Suprapubic skin (tissue), 3 donors: ENCODE measurements at regions not wholly inside any gene's neighbourhood (a gene's known extent, or its start where the extent isn't known, plus 50 kb on each side); places are given as distances from the start of the nearest gene placed in this dataset.

Experiments
- EP300 ChIP-seq: sonication (generic); formaldehyde crosslinking; IDR thresholded peaks from one replicate; pipeline ENCODE4 v1.6.1; 2017; ENCODE audit warnings: antibody characterized with exemption
- POLR2A ChIP-seq, 2 donors: fragments of 450-650 bp; IDR thresholded peaks; one replicate each; pipeline ENCODE4 v1.6.1; 2017; ENCODE audit warnings: antibody characterized with exemption in 2 of 2, mild to moderate bottlenecking in 2 of 2, moderate library complexity in 2 of 2
- TF ChIP-seq, protein P1 (sequence below), 2 donors: fragments of 200-600 bp in 1 of 2; fragments of 450-650 bp in 1 of 2; sonication (generic) in 1 of 2; IDR thresholded peaks; one replicate each; pipeline ENCODE4 v1.5.1; 2016 to 2019; ENCODE audit warnings: antibody characterized with exemption in 2 of 2, mild to moderate bottlenecking in 1 of 2, moderate library complexity in 1 of 2

DNA sequence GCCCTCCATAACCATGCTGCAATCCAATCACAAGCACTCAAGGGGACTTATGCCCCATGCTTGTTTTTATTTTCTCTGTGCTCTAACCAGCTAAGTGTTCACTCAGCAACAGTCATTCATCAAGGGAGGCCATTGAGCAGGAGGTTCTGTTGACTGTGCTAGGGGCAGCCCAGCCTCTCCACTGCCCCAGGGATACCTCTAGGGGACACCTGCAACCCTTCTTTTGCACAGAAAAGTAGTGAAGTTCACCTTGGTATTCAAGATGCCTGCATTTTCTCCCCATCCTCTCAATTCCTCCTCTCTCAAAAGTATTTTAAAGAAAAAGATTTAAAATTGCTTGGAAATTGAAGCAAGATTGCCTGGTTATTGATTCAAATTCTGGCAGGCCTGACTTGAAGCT lies 124.7 kb upstream of the GNAO1 start:
- no peak for TF ChIP-seq POLR2A (IDR thresholded peaks at IDR 0.05)
- TF ChIP-seq, protein P1, sequence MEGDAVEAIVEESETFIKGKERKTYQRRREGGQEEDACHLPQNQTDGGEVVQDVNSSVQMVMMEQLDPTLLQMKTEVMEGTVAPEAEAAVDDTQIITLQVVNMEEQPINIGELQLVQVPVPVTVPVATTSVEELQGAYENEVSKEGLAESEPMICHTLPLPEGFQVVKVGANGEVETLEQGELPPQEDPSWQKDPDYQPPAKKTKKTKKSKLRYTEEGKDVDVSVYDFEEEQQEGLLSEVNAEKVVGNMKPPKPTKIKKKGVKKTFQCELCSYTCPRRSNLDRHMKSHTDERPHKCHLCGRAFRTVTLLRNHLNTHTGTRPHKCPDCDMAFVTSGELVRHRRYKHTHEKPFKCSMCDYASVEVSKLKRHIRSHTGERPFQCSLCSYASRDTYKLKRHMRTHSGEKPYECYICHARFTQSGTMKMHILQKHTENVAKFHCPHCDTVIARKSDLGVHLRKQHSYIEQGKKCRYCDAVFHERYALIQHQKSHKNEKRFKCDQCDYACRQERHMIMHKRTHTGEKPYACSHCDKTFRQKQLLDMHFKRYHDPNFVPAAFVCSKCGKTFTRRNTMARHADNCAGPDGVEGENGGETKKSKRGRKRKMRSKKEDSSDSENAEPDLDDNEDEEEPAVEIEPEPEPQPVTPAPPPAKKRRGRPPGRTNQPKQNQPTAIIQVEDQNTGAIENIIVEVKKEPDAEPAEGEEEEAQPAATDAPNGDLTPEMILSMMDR (IDR thresholded peaks at IDR 0.05), result no peak
- no peak for TF ChIP-seq EP300
